NCI-H69 (cell line): ENCODE measurements at regions not wholly inside any gene's neighbourhood (a gene's known extent, or its start where the extent isn't known, plus 50 kb on each side); places are given as distances from the start of the nearest gene placed in this dataset.
"Not testable (repeated sequence)": the region's sequence is repeated elsewhere in the genome, so short reads cannot be mapped to it uniquely, and the experiment has no call there.

ENCODE experiments used
- DNase-seq: peaks from one replicate; lab custom pipeline; 2025; lab: John Stamatoyannopoulos, UW

GRCh38 chr2:106009096-106009495 is 185.0 kb downstream of the UXS1 start:
- no peak for DNase-seq

- DNase-seq, result no peak
These were observed 189.2 kb downstream of the UXS1 start for GRCh38 chr2:106004851-106005250.

DNA sequence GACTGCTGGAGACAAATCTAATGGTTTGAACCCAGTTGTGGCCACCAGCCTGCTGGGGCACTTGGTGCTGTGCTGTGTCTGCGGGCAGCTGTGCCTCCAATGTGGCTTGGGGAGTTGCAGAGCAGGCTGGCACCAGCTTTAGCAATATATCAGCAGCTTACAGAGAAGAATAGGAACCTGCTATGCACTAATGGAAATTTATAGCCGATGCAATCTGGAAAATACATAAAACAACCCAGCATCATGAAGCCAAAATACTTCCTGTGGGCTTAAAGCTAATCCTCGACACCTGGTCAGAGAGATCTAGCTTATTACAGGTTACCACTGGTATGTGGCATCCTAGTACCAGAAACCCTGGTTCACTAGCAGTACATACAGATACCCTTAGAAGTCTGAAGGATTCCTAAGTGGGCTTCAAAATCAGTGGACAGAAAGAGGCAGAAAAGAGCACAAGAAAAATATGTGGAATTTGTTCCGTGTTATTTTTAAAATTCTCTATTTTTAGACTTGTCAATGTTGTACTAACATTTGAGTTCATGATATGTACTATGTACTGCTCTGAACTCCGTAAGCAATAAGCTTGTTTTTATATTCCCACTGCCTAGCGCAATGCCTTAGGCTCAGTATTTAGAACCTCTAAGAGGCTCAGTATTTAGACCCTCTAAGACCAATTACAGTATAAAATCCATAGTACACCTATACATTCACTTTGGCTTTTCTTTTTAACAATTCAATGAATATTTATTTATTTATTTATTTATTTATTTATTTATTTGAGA is 194.7 kb downstream of the UXS1 start:
- no peak for DNase-seq

DNA sequence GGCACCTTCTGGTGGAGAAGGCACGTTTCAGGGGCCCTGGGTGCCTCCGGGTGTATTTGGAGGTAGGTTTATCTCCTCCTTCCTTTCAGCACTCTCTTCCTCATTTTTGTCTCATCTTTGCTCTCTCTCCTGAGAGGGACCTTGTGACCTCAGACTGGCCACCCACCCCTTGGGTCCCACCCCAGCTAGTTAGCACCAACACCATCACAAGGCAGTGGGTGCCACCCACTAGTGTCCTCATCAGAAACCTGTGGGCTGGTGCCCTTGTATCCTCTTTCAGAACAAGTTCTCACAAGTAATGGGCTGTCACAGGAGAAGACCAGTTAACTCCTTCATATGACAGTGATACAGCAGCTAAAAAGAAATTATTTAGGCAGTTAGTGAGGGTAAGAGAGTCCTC is 196.4 kb downstream of the UXS1 start:
- DNase-seq, result no peak

GRCh38 chr2:105990624-105991023 is 203.5 kb downstream of the UXS1 start:
- no peak for DNase-seq

GRCh38 chr2:105989803-105990202 is 204.3 kb downstream of the UXS1 start:
- DNase-seq, result not testable (repeated sequence)

GRCh38 chr2:105989070-105989469 is 205.0 kb downstream of the UXS1 start:
- DNase-seq, result no peak

DNA sequence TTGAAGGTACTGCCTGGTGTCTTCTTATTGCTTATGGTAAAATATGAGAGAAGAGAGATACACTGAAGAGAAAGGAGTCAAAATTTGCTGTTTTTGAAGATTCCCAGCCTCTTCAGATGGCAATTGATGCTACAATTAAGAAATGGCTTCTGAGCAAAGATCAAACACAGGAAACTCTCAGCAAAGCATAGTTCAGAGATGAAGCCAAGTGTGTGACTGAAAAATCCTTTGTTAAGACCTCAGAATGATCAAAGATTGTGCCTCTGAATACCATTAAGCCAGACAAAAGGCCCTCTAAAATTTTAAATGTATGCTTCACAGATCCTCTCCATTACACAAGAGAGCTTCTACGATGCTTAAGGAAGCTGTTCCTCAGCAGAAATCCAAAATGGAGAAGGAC is 216.3 kb downstream of the UXS1 start:
- DNase-seq, result no peak

GRCh38 chr2:105977212-105977611 is 216.9 kb downstream of the UXS1 start:
- DNase-seq, result no peak

- no peak for DNase-seq
These were observed 219.3 kb downstream of the UXS1 start for GRCh38 chr2:105974812-105975211.

DNA sequence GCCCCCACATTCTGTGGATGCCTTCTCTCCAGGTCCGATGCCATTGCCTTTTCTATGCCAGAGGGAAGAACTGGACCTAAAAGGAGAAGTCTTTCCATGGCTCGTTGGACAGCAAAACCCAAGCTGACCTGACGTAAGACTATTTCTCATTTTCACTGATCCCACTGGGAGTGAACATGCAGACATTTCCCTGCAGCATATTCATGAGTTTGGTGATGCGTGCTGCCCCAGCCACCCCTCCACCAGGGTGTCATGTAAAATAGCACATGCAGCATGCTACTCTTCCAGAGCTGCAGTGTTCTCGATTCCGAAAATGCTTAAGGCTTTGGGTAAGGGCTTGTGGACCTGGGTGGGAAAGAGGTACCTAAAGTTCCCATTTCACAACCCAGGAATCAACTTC is 221.2 kb downstream of the UXS1 start:
- DNase-seq, result no peak

- no peak for DNase-seq
These were observed 221.9 kb downstream of the UXS1 start for GRCh38 chr2:105972246-105972645.

DNA sequence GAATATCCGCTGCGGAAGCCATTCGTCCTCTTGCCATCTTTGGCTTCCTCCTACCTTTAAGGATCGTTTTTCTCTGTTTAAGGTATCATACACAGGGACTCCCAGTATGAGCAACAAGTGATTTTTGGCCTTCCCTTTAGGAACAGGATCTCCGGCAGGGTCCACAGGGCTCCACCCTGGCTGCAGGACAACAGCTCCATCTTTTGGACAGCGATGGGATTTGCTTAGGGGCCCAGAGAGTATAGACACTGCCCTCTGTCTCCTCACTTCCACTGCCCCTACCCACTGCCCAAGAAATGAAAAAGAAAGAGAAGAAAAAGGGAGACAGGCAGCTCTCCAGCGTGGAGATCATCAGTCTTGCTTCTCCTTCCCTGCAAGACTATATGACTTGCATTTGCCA is 224.5 kb downstream of the UXS1 start:
- DNase-seq, result peak; percentile 6

GRCh38 chr2:105962221-105962620 is 217.5 kb downstream of the NCK2 start:
- DNase-seq, result no peak

DNA sequence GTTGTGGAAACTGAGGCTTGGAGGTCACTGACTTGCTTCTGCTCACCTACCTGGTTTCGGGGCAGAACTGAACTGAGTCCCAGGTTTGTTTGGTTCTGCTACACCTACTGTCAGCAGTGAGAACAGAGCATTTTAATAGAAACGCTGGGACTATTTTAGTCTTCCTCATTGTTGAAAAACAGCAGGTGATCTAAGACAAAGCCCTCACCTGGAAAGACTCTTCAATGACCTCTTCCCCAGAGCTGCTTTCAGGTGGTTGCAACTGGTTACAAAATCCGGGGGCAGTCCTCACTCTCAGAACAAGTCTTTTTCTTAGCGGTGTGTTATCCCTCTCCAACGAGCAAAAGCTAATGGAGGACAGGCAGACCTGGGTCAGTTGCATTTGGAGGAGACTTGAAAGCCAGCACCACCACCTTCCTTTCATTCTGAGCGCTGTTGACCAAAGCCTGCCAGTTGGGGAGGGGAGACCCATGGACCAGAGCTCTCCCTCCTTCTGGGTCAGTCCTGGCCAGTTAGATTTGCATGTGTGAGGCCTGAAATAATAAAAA is 217.0 kb downstream of the NCK2 start:
- DNase-seq, result no peak

GRCh38 chr2:105959357-105959756 is 214.6 kb downstream of the NCK2 start:
- DNase-seq, result no peak

- peak; percentile 6 for DNase-seq
These were observed 210.2 kb downstream of the NCK2 start for GRCh38 chr2:105954891-105955290.

DNA sequence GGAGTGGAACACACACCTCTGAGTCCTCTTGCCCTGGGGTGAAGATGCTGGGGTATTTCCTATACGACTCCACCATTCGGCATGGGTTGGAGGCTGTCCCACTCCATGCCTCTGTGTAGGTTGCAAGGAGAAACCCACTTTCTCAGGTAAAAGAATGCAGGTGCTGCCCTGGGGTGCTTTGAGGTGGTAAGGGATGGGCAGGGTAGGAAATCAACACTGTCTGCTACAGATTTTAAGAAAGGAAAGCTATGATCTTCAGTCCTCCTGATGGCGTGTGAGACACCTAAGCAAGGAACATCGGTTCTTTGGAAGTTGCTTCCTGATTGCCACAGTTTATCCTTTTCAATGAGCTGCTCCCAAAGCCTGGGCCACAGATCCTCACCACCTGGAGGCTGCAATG is 209.2 kb downstream of the NCK2 start:
- no peak for DNase-seq

GRCh38 chr2:105952131-105952530 is 207.4 kb downstream of the NCK2 start:
- DNase-seq, result no peak

DNA sequence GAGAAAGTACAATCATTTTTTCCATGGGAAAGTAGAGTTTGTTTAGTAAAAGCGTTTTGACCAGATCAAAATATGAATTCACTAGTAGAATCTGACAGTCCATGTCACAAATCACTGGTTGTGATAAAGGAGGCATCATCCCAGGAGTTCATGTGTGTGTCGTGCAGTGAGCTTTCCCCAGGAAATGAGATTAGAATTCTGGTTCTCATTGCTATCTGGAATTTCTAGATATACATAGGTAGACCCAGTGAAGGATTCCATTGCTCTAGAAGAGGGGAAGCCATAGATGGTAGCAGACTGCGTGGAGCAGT is 206.6 kb downstream of the NCK2 start:
- DNase-seq, result no peak

GRCh38 chr2:105950521-105951383 is 206.0 kb downstream of the NCK2 start:
- DNase-seq, result peak; percentile 5

- no peak for DNase-seq
These were observed 199.3 kb downstream of the NCK2 start for GRCh38 chr2:105943977-105944376.
